Gastroesophageal sphincter (tissue), 4 donors: ENCODE measurements at regions not wholly inside any gene's neighbourhood (a gene's known extent, or its start where the extent isn't known, plus 50 kb on each side); places are given as distances from the start of the nearest gene placed in this dataset.
"Not testable (repeated sequence)": the region's sequence is repeated elsewhere in the genome, so short reads cannot be mapped to it uniquely, and the experiment has no call there.

Source experiments
- ATAC-seq: fragments of 150-250 bp; one replicate; pipeline ENCODE4 v1.9.1; 2016; ENCODE audit warnings: mild to moderate bottlenecking, moderate library complexity
- H3K27ac ChIP-seq, 4 donors: fragments of 200-600 bp; sonication (generic) in 3 of 4; 1 replicate in 3 of 4; 2 replicates in 1 of 4; pipeline ENCODE4 v1.5.1; 2016 to 2019
- H3K27me3 ChIP-seq: fragments of 200-600 bp; sonication (generic); one replicate; pipeline ENCODE4 v1.5.1; 2019
- H3K36me3 ChIP-seq, 2 donors: fragments of 200-600 bp; sonication (generic); one replicate each; pipeline ENCODE4 v1.5.1; 2019; ENCODE audit warnings: control low read depth in 1 of 2
- H3K4me1 ChIP-seq, 3 donors: fragments of 200-600 bp; sonication (generic); 1 replicate in 2 of 3; 2 replicates in 1 of 3; pipeline ENCODE4 v1.5.1; 2016 to 2019; ENCODE audit warnings: control low read depth in 2 of 3
- H3K4me3 ChIP-seq, 2 donors: fragments of 200-600 bp; sonication (generic); one replicate each; pipeline ENCODE4 v1.5.1; 2019; ENCODE audit warnings: mild to moderate bottlenecking in 1 of 2, moderate library complexity in 1 of 2
- H3K9me3 ChIP-seq, 3 donors: fragments of 200-600 bp; sonication (generic); one replicate each; pipeline ENCODE4 v1.5.1; 2017 to 2019; ENCODE audit warnings: control low read depth in 2 of 3
- CTCF ChIP-seq, 4 experiments: fragments of 200-600 bp in 2 of 4; fragments of 450-650 bp in 2 of 4; sonication (generic) in 1 of 4; IDR thresholded peaks; one replicate each; pipeline ENCODE4 v1.5.1; 2017 to 2019; ENCODE audit warnings: antibody characterized with exemption in 4 of 4, mild to moderate bottlenecking in 2 of 4, moderate library complexity in 2 of 4
- EP300 ChIP-seq: sonication (generic); formaldehyde crosslinking; IDR thresholded peaks from one replicate; pipeline ENCODE4 v1.6.1; 2017; ENCODE audit warnings: antibody characterized with exemption, mild to moderate bottlenecking
- POLR2A ChIP-seq, 2 donors: fragments of 450-650 bp; IDR thresholded peaks; one replicate each; pipeline ENCODE4 v1.6.1; 2017; ENCODE audit warnings: antibody characterized with exemption in 2 of 2, mild to moderate bottlenecking in 2 of 2, moderate library complexity in 1 of 2
- POLR2AphosphoS5 ChIP-seq: sonication (generic); formaldehyde crosslinking; IDR thresholded peaks from one replicate; pipeline ENCODE4 v1.6.1; 2017; ENCODE audit warnings: antibody characterized with exemption
- WGBS, 2 donors: methylation state at CpG; one replicate each; pipeline ENCODE4 v1.1.5; 2018; ENCODE audit warnings: low coverage in 1 of 2; 5-methylcytosine and 5-hydroxymethylcytosine counted together

GRCh38 chr16:87213536-87213935 lies 103.7 kb downstream of the C16orf95 start:
- no peak for ATAC-seq
- Histone ChIP-seq H3K4me1 (no peaks in the 10 kb centered on the region), H3K36me3 (no peaks in the 10 kb centered on the region), H3K27ac (no peak overlapping the region), H3K4me3 (no peak overlapping the region), H3K9me3 (no peaks in the 10 kb centered on the region), H3K27me3 (peaks cover 20% of the 10 kb centered on the region)
- 86 to 95% methylated on average over 6 of the region's 6 CpGs for WGBS, 2 donors
- TF ChIP-seq POLR2A (IDR thresholded peaks at IDR 0.05) (no peak), EP300 (no peak), CTCF (IDR thresholded peaks at IDR 0.05) (no peak), POLR2AphosphoS5 (no peak)

- TF ChIP-seq CTCF (IDR thresholded peaks at IDR 0.05) = no peak
- no peak for TF ChIP-seq POLR2A (IDR thresholded peaks at IDR 0.05)
- TF ChIP-seq POLR2AphosphoS5 = no peak
- TF ChIP-seq EP300 = no peak
- no peak for ATAC-seq
- Histone ChIP-seq H3K4me1 (no peaks in the 10 kb centered on the region), H3K27me3 (peaks cover 20% of the 10 kb centered on the region), H3K4me3 (peak overlapping the region in 1 of 2 donors; percentile 28), H3K27ac (peak overlapping the region in 1 of 4 donors; percentile 35), H3K36me3 (no peaks in the 10 kb centered on the region), H3K9me3 (no peaks in the 10 kb centered on the region)
- WGBS, 2 donors = 50 to 84% methylated on average over 10 to 11 of the region's 35 CpGs
Observed at GRCh38 chr16:87216148-87216840, 100.9 kb downstream of the C16orf95 start.

- Histone ChIP-seq H3K27me3 (peaks cover 20% of the 10 kb centered on the region), H3K4me3 (peak overlapping the region in 1 of 2 donors; percentile 28), H3K27ac (peak overlapping the region in 2 of 4 donors; percentile 31 to 35), H3K36me3 (no peaks in the 10 kb centered on the region), H3K4me1 (no peaks in the 10 kb centered on the region), H3K9me3 (no peaks in the 10 kb centered on the region)
- WGBS, 2 donors = no CpG with 5 or more reads among the region's 30 CpGs
- TF ChIP-seq EP300 = no peak
- TF ChIP-seq CTCF (IDR thresholded peaks at IDR 0.05) = no peak
- no peak for TF ChIP-seq POLR2AphosphoS5
- TF ChIP-seq POLR2A (IDR thresholded peaks at IDR 0.05) = no peak
- ATAC-seq = peak; percentile 42
Observed at GRCh38 chr16:87216841-87217275, 100.3 kb downstream of the C16orf95 start.

- H3K4me1 ChIP-seq, H3K4me3 ChIP-seq, H3K36me3 ChIP-seq, H3K9me3 ChIP-seq, H3K27ac ChIP-seq, ATAC-seq: not testable (repeated sequence)
- H3K27me3 ChIP-seq = peaks cover 20% of the 10 kb centered on the region
- no CpG with 5 or more reads among the region's 22 CpGs for WGBS, 2 donors
Observed at GRCh38 chr16:87217802-87218201, 99.4 kb downstream of the C16orf95 start.

GRCh38 chr16:87218281-87219055 lies 98.7 kb downstream of the C16orf95 start:
- Histone ChIP-seq H3K4me3 (no peak overlapping the region), H3K27ac (no peak overlapping the region), H3K36me3 (no peaks in the 10 kb centered on the region), H3K9me3 (no peaks in the 10 kb centered on the region), H3K27me3 (peaks cover 20% of the 10 kb centered on the region), H3K4me1 (no peaks in the 10 kb centered on the region)
- TF ChIP-seq CTCF (IDR thresholded peaks at IDR 0.05) (no peak), POLR2A (IDR thresholded peaks at IDR 0.05) (no peak), EP300 (no peak)
- no peak for ATAC-seq
- WGBS, 2 donors = 60% methylated on average over 1 of the region's 36 CpGs; no CpG with 5 or more reads in 1 of the 2 donors
